ENCODE measurements at regions not wholly inside any gene's neighbourhood (a gene's known extent, or its start where the extent isn't known, plus 50 kb on each side); places are given as distances from the start of the nearest gene placed in this dataset.

DNA sequence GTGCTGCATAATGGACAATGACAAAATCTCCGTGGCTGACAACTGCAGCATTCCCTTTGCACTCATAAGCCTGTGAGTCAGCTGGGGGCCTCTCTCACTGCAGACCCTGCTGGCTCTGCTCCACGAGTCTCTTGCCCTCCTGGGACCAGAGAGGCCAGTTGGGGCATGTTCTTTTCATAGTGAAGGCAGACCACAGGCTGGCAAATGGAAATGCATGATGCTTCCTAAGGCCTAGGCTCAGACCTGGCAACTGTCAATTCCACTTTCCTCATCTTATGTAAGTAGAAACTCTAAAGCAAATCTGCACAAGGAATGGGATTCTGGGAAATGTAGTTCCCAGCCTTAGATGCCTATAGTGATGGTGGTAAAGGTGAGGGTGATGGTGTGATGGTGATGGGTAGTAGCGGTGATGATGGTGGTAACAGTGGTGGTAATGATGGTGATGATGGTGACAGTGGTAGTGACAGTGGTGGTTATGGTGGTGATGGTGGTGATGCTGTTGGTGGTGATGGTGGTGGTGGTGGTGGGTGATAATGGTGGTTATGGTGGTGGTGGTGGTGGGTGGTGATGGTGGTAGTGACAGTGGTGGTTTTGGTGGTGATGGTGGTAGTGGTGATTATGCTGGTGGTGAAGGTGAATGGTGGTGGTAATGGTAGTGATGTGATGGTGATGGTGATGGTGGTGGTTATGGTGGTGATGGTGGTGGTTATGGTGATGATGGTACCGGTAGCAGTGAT is 185.8 kb upstream of the ARL4C start:
- no peak overlapping the region for H3K27ac ChIP-seq (ENCODE audit: low read depth, low read length, poor library complexity, severe bottlenecking)
- H3K4me1 ChIP-seq (ENCODE audit: insufficient read depth, low read length, poor library complexity, severe bottlenecking), result no peaks in the 10 kb centered on the region
- CTCF ChIA-PET, result no interaction called here
- no peaks in the 10 kb centered on the region for H3K9me3 ChIP-seq (ENCODE audit: low read depth, low read length, poor library complexity, severe bottlenecking)
- TF ChIP-seq EZH2 (IDR thresholded peaks at IDR 0.05; ENCODE audit: borderline replicate concordance, low read depth, low read length, poor library complexity, severe bottlenecking), result no peak
- TF ChIP-seq, protein P1, sequence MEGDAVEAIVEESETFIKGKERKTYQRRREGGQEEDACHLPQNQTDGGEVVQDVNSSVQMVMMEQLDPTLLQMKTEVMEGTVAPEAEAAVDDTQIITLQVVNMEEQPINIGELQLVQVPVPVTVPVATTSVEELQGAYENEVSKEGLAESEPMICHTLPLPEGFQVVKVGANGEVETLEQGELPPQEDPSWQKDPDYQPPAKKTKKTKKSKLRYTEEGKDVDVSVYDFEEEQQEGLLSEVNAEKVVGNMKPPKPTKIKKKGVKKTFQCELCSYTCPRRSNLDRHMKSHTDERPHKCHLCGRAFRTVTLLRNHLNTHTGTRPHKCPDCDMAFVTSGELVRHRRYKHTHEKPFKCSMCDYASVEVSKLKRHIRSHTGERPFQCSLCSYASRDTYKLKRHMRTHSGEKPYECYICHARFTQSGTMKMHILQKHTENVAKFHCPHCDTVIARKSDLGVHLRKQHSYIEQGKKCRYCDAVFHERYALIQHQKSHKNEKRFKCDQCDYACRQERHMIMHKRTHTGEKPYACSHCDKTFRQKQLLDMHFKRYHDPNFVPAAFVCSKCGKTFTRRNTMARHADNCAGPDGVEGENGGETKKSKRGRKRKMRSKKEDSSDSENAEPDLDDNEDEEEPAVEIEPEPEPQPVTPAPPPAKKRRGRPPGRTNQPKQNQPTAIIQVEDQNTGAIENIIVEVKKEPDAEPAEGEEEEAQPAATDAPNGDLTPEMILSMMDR (conservative IDR thresholded peaks at IDR 0.05; ENCODE audit: low read depth, low read length), result no peak
- DNase-seq (ENCODE audit: low spot score), result peak; percentile 12
- intact Hi-C loops (cut with micrococcal nuclease; ENCODE audit: unreplicated experiment), result no loop called here
- POLR2A ChIA-PET (ENCODE audit: low non-redundant PET), result no interaction called here
- no peaks in the 10 kb centered on the region for H3K36me3 ChIP-seq (ENCODE audit: insufficient read depth, low read length, poor library complexity, severe bottlenecking)
- no peak overlapping the region for H3K4me3 ChIP-seq (ENCODE audit: low read depth, low read length, poor library complexity, severe bottlenecking)
- no peaks in the 10 kb centered on the region for H3K27me3 ChIP-seq (replicated peaks; ENCODE audit: insufficient read depth, low read depth, low read length, poor library complexity)
- BruUV-seq (replicated peaks), result no TSS peak

DNA sequence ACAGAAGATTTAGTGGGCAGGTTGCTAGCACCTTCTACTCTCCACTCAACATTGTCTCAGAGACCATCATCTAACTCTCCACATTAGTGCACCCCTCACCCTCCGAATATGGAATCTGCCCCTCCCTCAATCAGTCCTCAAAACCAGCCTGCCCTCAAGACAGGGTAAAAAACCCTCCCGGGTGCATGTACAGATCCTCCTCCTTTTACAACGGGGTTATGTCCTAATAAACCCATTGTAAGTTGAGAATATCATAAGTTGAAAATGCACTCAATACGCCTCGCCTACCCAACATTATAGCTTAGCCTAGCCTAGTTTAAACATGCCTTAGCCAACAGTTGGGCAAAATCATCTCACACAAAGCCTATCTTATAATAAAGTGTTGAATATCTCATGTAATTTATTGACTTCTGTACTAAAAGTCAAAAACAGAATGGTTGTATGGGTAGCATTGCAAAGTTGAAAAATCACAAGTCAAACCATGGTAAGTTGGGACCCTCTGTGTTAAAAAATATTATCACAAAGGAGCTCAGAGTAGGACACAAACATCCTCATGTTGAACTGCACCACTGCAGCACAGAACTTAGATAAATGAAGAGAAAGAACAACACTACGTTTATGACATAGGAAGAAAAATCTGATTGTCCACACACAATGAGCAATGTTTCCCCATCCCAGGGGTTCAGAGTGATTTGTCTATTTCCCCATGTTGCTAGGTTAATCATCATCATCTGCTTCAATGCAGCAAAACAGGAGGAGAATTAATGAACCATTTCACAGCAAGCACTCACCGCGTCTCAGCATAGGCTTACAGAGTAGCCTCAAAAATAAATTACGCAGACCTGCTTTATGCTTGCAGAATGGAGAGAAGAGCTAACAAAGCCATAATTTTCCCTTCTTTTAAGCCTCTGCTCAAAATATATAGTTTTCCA is 184.1 kb upstream of the ARL4C start:
- DNase-seq (ENCODE audit: low spot score), result no peak
- H3K9me3 ChIP-seq (ENCODE audit: low read depth, low read length, poor library complexity, severe bottlenecking), result no peaks in the 10 kb centered on the region
- BruUV-seq (replicated peaks), result no TSS peak
- no peak overlapping the region for H3K4me3 ChIP-seq (ENCODE audit: low read depth, low read length, poor library complexity, severe bottlenecking)
- TF ChIP-seq EZH2 (IDR thresholded peaks at IDR 0.05; ENCODE audit: borderline replicate concordance, low read depth, low read length, poor library complexity, severe bottlenecking), result no peak
- TF ChIP-seq, protein P1 (conservative IDR thresholded peaks at IDR 0.05; ENCODE audit: low read depth, low read length), result no peak
- H3K36me3 ChIP-seq (ENCODE audit: insufficient read depth, low read length, poor library complexity, severe bottlenecking), result no peaks in the 10 kb centered on the region
- H3K27ac ChIP-seq (ENCODE audit: low read depth, low read length, poor library complexity, severe bottlenecking), result no peak overlapping the region
- H3K27me3 ChIP-seq (replicated peaks; ENCODE audit: insufficient read depth, low read depth, low read length, poor library complexity), result no peaks in the 10 kb centered on the region
- ChIA-PET POLR2A (ENCODE audit: low non-redundant PET) (no interaction called here), CTCF (no interaction called here)
- H3K4me1 ChIP-seq (ENCODE audit: insufficient read depth, low read length, poor library complexity, severe bottlenecking), result no peaks in the 10 kb centered on the region
- intact Hi-C loops (cut with micrococcal nuclease; ENCODE audit: unreplicated experiment), result no loop called here

DNA sequence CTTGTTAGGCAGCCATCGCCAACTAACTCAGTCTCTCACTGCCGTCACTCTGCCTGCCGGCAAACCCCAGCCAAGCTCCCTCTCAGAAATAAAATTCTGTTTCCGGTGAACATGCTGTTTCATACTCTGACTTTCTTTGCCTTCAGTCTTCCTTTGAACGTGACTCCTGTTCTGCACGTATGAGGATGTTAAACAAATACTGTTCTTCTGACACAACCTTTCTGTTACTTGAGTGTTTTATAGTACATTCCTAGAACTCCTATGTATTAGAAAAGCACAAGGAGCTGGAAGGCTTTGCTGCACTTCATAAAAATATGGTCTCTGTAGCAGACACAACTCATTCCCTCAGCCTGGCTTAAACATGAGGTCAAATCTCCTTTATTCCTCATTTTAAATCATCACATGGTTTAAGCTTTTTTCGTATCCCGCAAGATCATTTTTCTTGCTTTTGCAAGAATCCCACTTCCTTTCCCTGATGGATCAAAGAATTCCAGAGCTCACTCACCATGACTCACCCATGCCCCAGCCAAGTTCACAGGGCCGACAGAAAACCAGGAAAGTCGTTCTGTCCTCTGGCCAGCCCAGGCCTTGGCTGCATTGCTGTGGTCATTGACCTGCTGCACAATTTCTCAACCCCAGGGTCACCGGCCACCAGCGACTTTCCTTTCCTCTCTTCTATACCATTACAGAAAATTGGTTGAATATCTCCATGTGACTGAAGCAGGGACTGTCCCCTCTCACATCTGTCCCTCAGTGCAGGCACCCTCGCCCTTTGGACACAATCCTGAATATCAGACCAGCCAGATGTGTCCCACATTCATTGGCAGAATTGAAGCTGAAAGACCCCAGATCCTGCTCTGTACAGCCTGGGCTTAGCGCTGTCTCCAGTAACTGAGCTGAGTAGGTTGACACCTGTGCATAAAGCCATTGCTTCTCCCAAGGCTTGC is 183.1 kb upstream of the ARL4C start:
- Histone ChIP-seq H3K9me3 (ENCODE audit: low read depth, low read length, poor library complexity, severe bottlenecking) (no peaks in the 10 kb centered on the region), H3K36me3 (ENCODE audit: insufficient read depth, low read length, poor library complexity, severe bottlenecking) (no peaks in the 10 kb centered on the region), H3K4me1 (ENCODE audit: insufficient read depth, low read length, poor library complexity, severe bottlenecking) (no peaks in the 10 kb centered on the region), H3K27ac (ENCODE audit: low read depth, low read length, poor library complexity, severe bottlenecking) (no peak overlapping the region), H3K4me3 (ENCODE audit: low read depth, low read length, poor library complexity, severe bottlenecking) (no peak overlapping the region), H3K27me3 (replicated peaks; ENCODE audit: insufficient read depth, low read depth, low read length, poor library complexity) (no peaks in the 10 kb centered on the region)
- ChIA-PET POLR2A (ENCODE audit: low non-redundant PET) (no interaction called here), CTCF (interaction anchor here (0.6 kb wide), 1 partner anchor 914 kb away, joined by 3 read pairs; no protein-coding TSS in a partner anchor)
- TF ChIP-seq, protein P1 (conservative IDR thresholded peaks at IDR 0.05; ENCODE audit: low read depth, low read length), result no peak
- TF ChIP-seq EZH2 (IDR thresholded peaks at IDR 0.05; ENCODE audit: borderline replicate concordance, low read depth, low read length, poor library complexity, severe bottlenecking), result no peak
- no peak for DNase-seq (ENCODE audit: low spot score)
- BruUV-seq (replicated peaks), result no TSS peak
- intact Hi-C loops (cut with micrococcal nuclease; ENCODE audit: unreplicated experiment), result no loop called here

Measured in A673 (cell line).